ENCODE measurements at regions not wholly inside any gene's neighbourhood (a gene's known extent, or its start where the extent isn't known, plus 50 kb on each side); places are given as distances from the start of the nearest gene placed in this dataset.

DNA sequence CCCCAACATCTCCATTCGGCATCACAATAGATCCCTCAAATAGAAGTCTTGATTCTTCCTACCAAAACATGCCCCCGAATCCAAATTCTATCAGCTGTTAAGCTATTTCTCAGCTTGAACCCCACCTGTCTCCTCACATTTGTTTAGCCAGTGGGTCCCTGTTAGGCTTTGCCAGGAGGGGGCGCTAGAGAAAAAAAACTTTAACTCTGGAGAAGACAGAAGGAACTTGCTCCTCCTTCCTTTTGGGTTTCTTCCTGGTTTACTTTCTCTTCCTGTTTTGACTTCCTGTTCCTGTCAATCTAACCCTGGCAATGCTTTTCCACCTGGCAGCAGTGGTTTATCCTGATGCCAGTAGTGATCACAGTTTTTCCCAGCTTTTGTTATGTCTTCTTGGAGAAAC is 95.6 kb upstream of the KCNK1 start:
- TF ChIP-seq, protein P1, sequence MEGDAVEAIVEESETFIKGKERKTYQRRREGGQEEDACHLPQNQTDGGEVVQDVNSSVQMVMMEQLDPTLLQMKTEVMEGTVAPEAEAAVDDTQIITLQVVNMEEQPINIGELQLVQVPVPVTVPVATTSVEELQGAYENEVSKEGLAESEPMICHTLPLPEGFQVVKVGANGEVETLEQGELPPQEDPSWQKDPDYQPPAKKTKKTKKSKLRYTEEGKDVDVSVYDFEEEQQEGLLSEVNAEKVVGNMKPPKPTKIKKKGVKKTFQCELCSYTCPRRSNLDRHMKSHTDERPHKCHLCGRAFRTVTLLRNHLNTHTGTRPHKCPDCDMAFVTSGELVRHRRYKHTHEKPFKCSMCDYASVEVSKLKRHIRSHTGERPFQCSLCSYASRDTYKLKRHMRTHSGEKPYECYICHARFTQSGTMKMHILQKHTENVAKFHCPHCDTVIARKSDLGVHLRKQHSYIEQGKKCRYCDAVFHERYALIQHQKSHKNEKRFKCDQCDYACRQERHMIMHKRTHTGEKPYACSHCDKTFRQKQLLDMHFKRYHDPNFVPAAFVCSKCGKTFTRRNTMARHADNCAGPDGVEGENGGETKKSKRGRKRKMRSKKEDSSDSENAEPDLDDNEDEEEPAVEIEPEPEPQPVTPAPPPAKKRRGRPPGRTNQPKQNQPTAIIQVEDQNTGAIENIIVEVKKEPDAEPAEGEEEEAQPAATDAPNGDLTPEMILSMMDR (IDR thresholded peaks at IDR 0.05; ENCODE audit: low read length) = peak; percentile 62
- TF ChIP-seq EZH2 (IDR thresholded peaks at IDR 0.05; ENCODE audit: borderline replicate concordance, low read length) = no peak
- Histone ChIP-seq H3K27ac (ENCODE audit: low read depth, low read length, poor library complexity, severe bottlenecking) (no peak overlapping the region), H3K9me2 (ENCODE audit: low read depth, low read length) (no peaks in the 10 kb centered on the region), H3K4me3 (ENCODE audit: low read depth, low read length, poor library complexity, severe bottlenecking) (no peak overlapping the region), H3K36me3 (ENCODE audit: insufficient read depth, low read length) (no peaks in the 10 kb centered on the region), H3K9ac (ENCODE audit: low read length) (no peak overlapping the region), H3K4me1 (ENCODE audit: insufficient read depth, low read length, severe bottlenecking) (no peaks in the 10 kb centered on the region), H3K9me3 (ENCODE audit: low read length) (no peaks in the 10 kb centered on the region), H2AFZ (ENCODE audit: low read length) (no peak overlapping the region), H4K20me1 (ENCODE audit: insufficient read depth, low read length) (no peaks in the 10 kb centered on the region), H3K4me2 (ENCODE audit: low read length) (no peak overlapping the region), H3K27me3 (ENCODE audit: insufficient read depth, low read length) (no peaks in the 10 kb centered on the region), H3K79me2 (ENCODE audit: insufficient read depth, low read length) (no peaks in the 10 kb centered on the region), H3F3A (ENCODE audit: insufficient read depth, low read length) (no peaks in the 10 kb centered on the region)

DNA sequence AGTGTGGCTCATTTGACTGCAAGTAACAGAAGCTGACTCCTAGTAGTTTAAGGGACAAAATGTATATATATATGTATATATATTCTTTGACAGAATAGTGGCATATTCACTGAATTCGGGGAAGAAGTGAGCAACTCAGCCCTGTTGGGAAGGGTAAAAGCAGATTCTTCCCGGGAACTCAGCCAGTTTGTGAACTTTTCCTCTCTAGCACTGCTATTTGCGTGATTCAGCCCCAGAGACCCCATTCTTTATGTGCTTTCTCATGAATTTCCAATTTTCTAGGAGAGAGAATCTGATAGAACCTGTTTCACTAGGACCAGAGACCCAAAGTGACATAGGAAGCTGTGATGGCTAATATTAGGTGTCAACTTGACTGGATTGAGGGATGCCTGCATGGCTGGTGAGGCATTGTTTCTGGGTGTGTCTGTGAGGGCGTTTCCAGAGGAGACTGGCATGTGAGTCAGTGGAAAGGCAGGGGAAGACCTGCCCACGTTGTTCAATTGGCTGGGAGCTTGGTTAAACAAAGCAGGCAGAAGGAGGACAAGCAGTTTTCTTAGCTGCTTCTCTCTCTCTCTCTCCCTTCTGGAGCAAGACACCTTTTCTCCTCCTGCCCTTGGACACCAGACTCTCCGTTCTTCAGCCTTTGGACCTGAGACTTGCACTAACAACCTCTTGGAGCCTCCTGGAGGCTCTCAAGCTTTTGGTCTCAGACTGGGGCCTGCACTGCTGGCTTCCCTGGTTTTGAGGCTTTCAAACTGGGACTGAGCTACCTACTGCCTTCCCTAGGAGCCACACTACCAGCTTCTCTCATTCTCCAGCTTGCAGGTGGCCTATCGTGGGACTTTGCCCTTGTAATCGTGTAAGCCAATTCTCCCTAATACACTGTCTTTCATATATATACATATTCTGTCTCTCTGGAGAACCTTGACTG is 93.4 kb upstream of the KCNK1 start:
- no peak overlapping the region for H3K4me2 ChIP-seq (ENCODE audit: low read length)
- H3K9ac ChIP-seq (ENCODE audit: low read length) = no peak overlapping the region
- no peaks in the 10 kb centered on the region for H3K79me2 ChIP-seq (ENCODE audit: insufficient read depth, low read length)
- H3K36me3 ChIP-seq (ENCODE audit: insufficient read depth, low read length) = no peaks in the 10 kb centered on the region
- no peaks in the 10 kb centered on the region for H4K20me1 ChIP-seq (ENCODE audit: insufficient read depth, low read length)
- no peaks in the 10 kb centered on the region for H3K9me2 ChIP-seq (ENCODE audit: low read depth, low read length)
- no peaks in the 10 kb centered on the region for H3K4me1 ChIP-seq (ENCODE audit: insufficient read depth, low read length, severe bottlenecking)
- H3F3A ChIP-seq (ENCODE audit: insufficient read depth, low read length) = no peaks in the 10 kb centered on the region
- H3K4me3 ChIP-seq (ENCODE audit: low read depth, low read length, poor library complexity, severe bottlenecking) = no peak overlapping the region
- H3K27ac ChIP-seq (ENCODE audit: low read depth, low read length, poor library complexity, severe bottlenecking) = no peak overlapping the region
- no peaks in the 10 kb centered on the region for H3K9me3 ChIP-seq (ENCODE audit: low read length)
- H3K27me3 ChIP-seq (ENCODE audit: insufficient read depth, low read length) = no peaks in the 10 kb centered on the region
- H2AFZ ChIP-seq (ENCODE audit: low read length) = no peak overlapping the region
- TF ChIP-seq EZH2 (IDR thresholded peaks at IDR 0.05; ENCODE audit: borderline replicate concordance, low read length) = no peak
- TF ChIP-seq, protein P1 (IDR thresholded peaks at IDR 0.05; ENCODE audit: low read length) = no peak

DNA sequence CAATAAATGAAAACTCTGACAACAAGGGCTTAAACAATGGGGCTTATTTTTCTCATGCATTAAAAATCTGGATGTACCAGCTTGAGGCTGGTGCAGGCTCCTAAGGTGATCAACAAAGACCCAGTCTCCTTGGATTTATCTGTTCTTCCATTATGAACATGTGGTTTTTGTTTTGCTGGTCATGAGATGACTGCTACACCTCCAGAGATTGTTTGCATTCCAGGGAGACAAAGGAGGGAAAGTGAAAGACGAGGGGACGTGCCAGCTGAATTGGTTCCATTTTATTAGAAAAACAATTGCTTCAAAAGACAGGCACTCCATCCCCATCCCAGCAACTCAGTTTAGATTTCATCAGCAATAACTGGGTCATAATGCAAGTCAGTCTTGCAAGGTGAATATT is 90.9 kb upstream of the KCNK1 start:
- Histone ChIP-seq H4K20me1 (ENCODE audit: insufficient read depth, low read length) (no peaks in the 10 kb centered on the region), H3K4me2 (ENCODE audit: low read length) (no peak overlapping the region), H3K79me2 (ENCODE audit: insufficient read depth, low read length) (no peaks in the 10 kb centered on the region), H3K27ac (ENCODE audit: low read depth, low read length, poor library complexity, severe bottlenecking) (no peak overlapping the region), H2AFZ (ENCODE audit: low read length) (no peak overlapping the region), H3K9ac (ENCODE audit: low read length) (no peak overlapping the region), H3K27me3 (ENCODE audit: insufficient read depth, low read length) (no peaks in the 10 kb centered on the region), H3K9me3 (ENCODE audit: low read length) (no peaks in the 10 kb centered on the region), H3K4me3 (ENCODE audit: low read depth, low read length, poor library complexity, severe bottlenecking) (no peak overlapping the region), H3F3A (ENCODE audit: insufficient read depth, low read length) (no peaks in the 10 kb centered on the region), H3K4me1 (ENCODE audit: insufficient read depth, low read length, severe bottlenecking) (no peaks in the 10 kb centered on the region), H3K36me3 (ENCODE audit: insufficient read depth, low read length) (no peaks in the 10 kb centered on the region), H3K9me2 (ENCODE audit: low read depth, low read length) (no peaks in the 10 kb centered on the region)
- TF ChIP-seq EZH2 (IDR thresholded peaks at IDR 0.05; ENCODE audit: borderline replicate concordance, low read length) = no peak
- TF ChIP-seq, protein P1 (IDR thresholded peaks at IDR 0.05; ENCODE audit: low read length) = no peak
